GM20431 (cell line): ENCODE measurements at regions not wholly inside any gene's neighbourhood (a gene's known extent, or its start where the extent isn't known, plus 50 kb on each side); places are given as distances from the start of the nearest gene placed in this dataset.

Source experiments
- in situ Hi-C: fragments of 300-500 bp; cut with MseI, MboI; formaldehyde crosslinking; loops from one replicate; pipeline ENCODE4 v1.15.0; 2020; ENCODE audit warnings: low sequenced_read_pairs; ENCODE audit not compliant: unreplicated experiment

GRCh38 chr9:90420211-90420610 lies 222.4 kb downstream of the DIRAS2 start:
- in situ Hi-C loops: no loop called here

GRCh38 chr9:90420768-90421513 lies 221.7 kb downstream of the DIRAS2 start:
- in situ Hi-C loops: no loop called here

GRCh38 chr9:90421786-90422185 lies 220.8 kb downstream of the DIRAS2 start:
- in situ Hi-C loops: no loop called here

GRCh38 chr9:90423661-90424193 lies 218.9 kb downstream of the DIRAS2 start:
- in situ Hi-C loops: no loop called here

GRCh38 chr9:90428517-90428916 lies 214.1 kb downstream of the DIRAS2 start:
- in situ Hi-C loops: no loop called here

- in situ Hi-C loops: no loop called here
These were observed 209.7 kb downstream of the DIRAS2 start for GRCh38 chr9:90432951-90433350.

- in situ Hi-C loops: no loop called here
These were observed 209.2 kb downstream of the DIRAS2 start for GRCh38 chr9:90433398-90433941.

GRCh38 chr9:90441814-90442213 lies 200.8 kb downstream of the DIRAS2 start:
- in situ Hi-C loops: no loop called here

- in situ Hi-C loops: no loop called here
These were observed 199.9 kb downstream of the DIRAS2 start for GRCh38 chr9:90442723-90443122.

GRCh38 chr9:90444609-90445204 lies 197.9 kb downstream of the DIRAS2 start:
- in situ Hi-C loops: no loop called here

GRCh38 chr9:90445391-90445790 lies 197.2 kb downstream of the DIRAS2 start:
- in situ Hi-C loops: no loop called here

- in situ Hi-C loops: no loop called here
These were observed 196.2 kb downstream of the DIRAS2 start for GRCh38 chr9:90446200-90446948.

GRCh38 chr9:90447773-90448172 lies 194.9 kb downstream of the DIRAS2 start:
- in situ Hi-C loops: no loop called here

- in situ Hi-C loops: no loop called here
These were observed 193.3 kb downstream of the DIRAS2 start for GRCh38 chr9:90449213-90449925.

GRCh38 chr9:90451804-90452203 lies 190.8 kb downstream of the DIRAS2 start:
- in situ Hi-C loops: no loop called here

GRCh38 chr9:90455316-90455715 lies 187.3 kb downstream of the DIRAS2 start:
- in situ Hi-C loops: no loop called here

- in situ Hi-C loops: no loop called here
These were observed 185.0 kb downstream of the DIRAS2 start for GRCh38 chr9:90457386-90458190.

- in situ Hi-C loops: no loop called here
These were observed 184.1 kb downstream of the DIRAS2 start for GRCh38 chr9:90458485-90458884.

- in situ Hi-C loops: no loop called here
These were observed 183.3 kb downstream of the DIRAS2 start for GRCh38 chr9:90459321-90459720.
